ENCODE measurements at regions not wholly inside any gene's neighbourhood (a gene's known extent, or its start where the extent isn't known, plus 50 kb on each side); places are given as distances from the start of the nearest gene placed in this dataset.
"Not testable (repeated sequence)": the region's sequence is repeated elsewhere in the genome, so short reads cannot be mapped to it uniquely, and the experiment has no call there.

- DNase-seq: not testable (repeated sequence)
Observed at GRCh38 chr1:143760366-143760765, 211.4 kb downstream of the FAM72C start.

GRCh38 chr1:143755961-143756360, 215.8 kb downstream of the FAM72C start:
- DNase-seq: not testable (repeated sequence)

GRCh38 chr1:143748906-143749305, 222.9 kb downstream of the FAM72C start:
- no peak for DNase-seq

GRCh38 chr1:143736562-143736961, 235.2 kb downstream of the FAM72C start:
- DNase-seq: no peak

GRCh38 chr1:143735764-143736461, 235.9 kb downstream of the FAM72C start:
- DNase-seq: no peak

GRCh38 chr1:143734261-143734660, 237.5 kb downstream of the FAM72C start:
- not testable (repeated sequence) for DNase-seq

GRCh38 chr1:143730890-143731289, 240.9 kb downstream of the FAM72C start:
- not testable (repeated sequence) for DNase-seq

GRCh38 chr1:143729449-143730111, 242.2 kb downstream of the FAM72C start:
- DNase-seq: not testable (repeated sequence)

GRCh38 chr1:143728802-143729448, 242.9 kb downstream of the FAM72C start:
- not testable (repeated sequence) for DNase-seq

GRCh38 chr1:143727263-143727662, 244.5 kb downstream of the FAM72C start:
- no peak for DNase-seq

- no peak for DNase-seq
Observed at GRCh38 chr1:143721024-143721373, 250.8 kb downstream of the FAM72C start.

- DNase-seq: no peak
Observed at GRCh38 chr1:143720087-143721023, 251.4 kb downstream of the FAM72C start.

GRCh38 chr1:143718524-143718923, 253.3 kb downstream of the FAM72C start:
- no peak for DNase-seq

GRCh38 chr1:143718021-143718420, 253.8 kb downstream of the FAM72C start:
- no peak for DNase-seq

GRCh38 chr1:143717434-143717833, 254.4 kb downstream of the FAM72C start:
- DNase-seq: no peak

- DNase-seq: not testable (repeated sequence)
Observed at GRCh38 chr1:143714913-143715312, 256.9 kb downstream of the FAM72C start.

- DNase-seq: peak; percentile 6
Observed at GRCh38 chr1:143709606-143710259, 262.1 kb downstream of the FAM72C start.

- DNase-seq: not testable (repeated sequence)
Observed at GRCh38 chr1:143702739-143703138, 269.0 kb downstream of the FAM72C start.

- no peak for DNase-seq
Observed at GRCh38 chr1:143699731-143700130, 272.1 kb downstream of the FAM72C start.

GRCh38 chr1:143699115-143699514, 272.7 kb downstream of the FAM72C start:
- no peak for DNase-seq

GRCh38 chr1:143698016-143698415, 273.8 kb downstream of the FAM72C start:
- peak; percentile 1 for DNase-seq

GRCh38 chr1:143694085-143694484, 277.7 kb downstream of the FAM72C start:
- DNase-seq: no peak

All from DMS153 (cell line).